HFFc6 (cell line): ENCODE measurements at regions not wholly inside any gene's neighbourhood (a gene's known extent, or its start where the extent isn't known, plus 50 kb on each side); places are given as distances from the start of the nearest gene placed in this dataset.

Source experiments
- DNase-seq: peaks from one replicate; pipeline ENCODE4 v3.0.0-alpha.2; 2018
- H3K27ac Mint-ChIP-seq: 2 replicates; pipeline ENCODE4 v1.8.0; 2020; ENCODE audit warnings: mild to moderate bottlenecking, mixed read lengths
- H3K27me3 Mint-ChIP-seq: 2 replicates; pipeline ENCODE4 v1.8.0; 2021; ENCODE audit warnings: mild to moderate bottlenecking, moderate library complexity, mixed read lengths; ENCODE audit not compliant: insufficient read depth
- H3K36me3 Mint-ChIP-seq: 2 replicates; pipeline ENCODE4 v1.8.0; 2021; ENCODE audit warnings: low read depth, mixed read lengths
- H3K4me1 Mint-ChIP-seq: 2 replicates; pipeline ENCODE4 v1.8.0; 2020; ENCODE audit warnings: low read depth, mixed read lengths
- H3K4me3 Mint-ChIP-seq: 2 replicates; pipeline ENCODE4 v1.8.0; 2020; ENCODE audit warnings: mild to moderate bottlenecking, moderate library complexity, mixed read lengths
- H3K9me3 Mint-ChIP-seq: 2 replicates; pipeline ENCODE4 v1.8.0; 2020; ENCODE audit warnings: mild to moderate bottlenecking, mixed read lengths
- CTCF ChIP-seq: fragments of 200-600 bp; sonication (generic); IDR thresholded peaks from 2 replicates; pipeline ENCODE4 v1.5.0; 2021; ENCODE audit warnings: antibody characterized with exemption, mild to moderate bottlenecking

DNA sequence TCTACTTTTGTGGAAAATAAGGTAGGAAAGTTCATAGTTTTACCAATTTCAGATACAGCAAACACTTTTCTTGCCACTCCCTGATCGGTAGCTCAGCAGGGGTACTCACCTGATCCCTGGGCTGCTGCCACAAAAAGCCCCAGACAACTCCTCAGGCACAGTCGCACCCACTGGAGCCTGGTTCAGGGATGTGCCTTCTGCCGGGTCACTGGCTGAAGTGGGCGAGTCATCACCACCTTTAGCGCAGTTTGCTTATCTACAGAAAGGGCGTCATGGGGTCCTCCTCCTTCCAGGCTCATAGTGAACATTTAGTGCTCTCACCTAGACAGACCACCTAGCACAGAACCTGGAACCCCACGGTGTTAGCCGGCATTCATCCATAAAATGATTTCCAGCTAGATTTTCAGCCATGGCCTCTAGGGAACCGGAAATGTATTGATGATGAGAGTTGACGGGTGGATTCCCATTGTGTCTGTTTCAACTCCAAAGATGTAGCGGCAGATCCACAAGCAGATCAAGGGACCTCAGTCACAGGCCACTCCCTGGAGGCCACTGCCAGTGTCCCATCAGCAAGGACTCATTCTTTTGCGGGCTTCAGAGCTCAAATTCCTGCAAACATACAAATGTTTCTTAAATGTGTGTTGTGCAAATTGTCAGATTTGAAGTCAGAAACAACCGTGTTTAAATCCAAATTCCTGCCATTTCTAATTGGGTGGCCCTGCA lies 408.4 kb upstream of the SALL3 start:
- Mint-ChIP-seq H3K27ac (no peak overlapping the region), H3K4me3 (no peak overlapping the region), H3K36me3 (peaks cover 16% of the 10 kb centered on the region; the same call in 1 of the 2 replicates), H3K4me1 (no peaks in the 10 kb centered on the region), H3K27me3 (no peaks in the 10 kb centered on the region), H3K9me3 (peaks cover 82% of the 10 kb centered on the region)
- no peak for TF ChIP-seq CTCF
- no peak for DNase-seq

GRCh38 chr18:78571831-78572347 lies 407.7 kb upstream of the SALL3 start:
- TF ChIP-seq CTCF = no peak

GRCh38 chr18:78573773-78574172 lies 405.8 kb upstream of the SALL3 start:
- DNase-seq = no peak
- no peak for TF ChIP-seq CTCF
- peaks cover 78% of the 10 kb centered on the region for H3K9me3 Mint-ChIP-seq
- H3K4me3 Mint-ChIP-seq = no peak overlapping the region
- peaks cover 12% of the 10 kb centered on the region; the same call in 1 of the 2 replicates for H3K36me3 Mint-ChIP-seq
- H3K27ac Mint-ChIP-seq = no peak overlapping the region
- no peaks in the 10 kb centered on the region for H3K27me3 Mint-ChIP-seq
- H3K4me1 Mint-ChIP-seq = no peaks in the 10 kb centered on the region

More at GRCh38 chr18:78571831-78572347, 407.7 kb upstream of the SALL3 start:
- Mint-ChIP-seq H3K9me3 (peaks cover 80% of the 10 kb centered on the region), H3K27ac (no peak overlapping the region), H3K4me1 (no peaks in the 10 kb centered on the region), H3K4me3 (no peak overlapping the region), H3K27me3 (no peaks in the 10 kb centered on the region), H3K36me3 (peaks cover 16% of the 10 kb centered on the region; the same call in 1 of the 2 replicates)
- DNase-seq = no peak

- Mint-ChIP-seq H3K27me3 (no peaks in the 10 kb centered on the region), H3K9me3 (peaks cover 79% of the 10 kb centered on the region), H3K4me3 (no peak overlapping the region), H3K4me1 (no peaks in the 10 kb centered on the region), H3K27ac (no peak overlapping the region), H3K36me3 (peaks cover 11% of the 10 kb centered on the region)
- DNase-seq = no peak
- TF ChIP-seq CTCF = no peak
Measured at GRCh38 chr18:78576967-78577366, 402.7 kb upstream of the SALL3 start.

- Mint-ChIP-seq H3K9me3 (peaks cover 70% of the 10 kb centered on the region), H3K4me1 (no peaks in the 10 kb centered on the region), H3K4me3 (no peak overlapping the region), H3K27ac (no peak overlapping the region), H3K36me3 (peaks cover 14% of the 10 kb centered on the region), H3K27me3 (no peaks in the 10 kb centered on the region)
- DNase-seq = no peak
- no peak for TF ChIP-seq CTCF
Measured at GRCh38 chr18:78579449-78579848, 400.2 kb upstream of the SALL3 start.
